CD1c-positive myeloid dendritic cell (primary cell): ENCODE measurements at regions not wholly inside any gene's neighbourhood (a gene's known extent, or its start where the extent isn't known, plus 50 kb on each side); places are given as distances from the start of the nearest gene placed in this dataset.

Source experiments
- DNase-seq: peaks from one replicate; pipeline ENCODE4 v3.0.0-alpha.2; 2016; ENCODE audit errors: extremely low spot score

DNA sequence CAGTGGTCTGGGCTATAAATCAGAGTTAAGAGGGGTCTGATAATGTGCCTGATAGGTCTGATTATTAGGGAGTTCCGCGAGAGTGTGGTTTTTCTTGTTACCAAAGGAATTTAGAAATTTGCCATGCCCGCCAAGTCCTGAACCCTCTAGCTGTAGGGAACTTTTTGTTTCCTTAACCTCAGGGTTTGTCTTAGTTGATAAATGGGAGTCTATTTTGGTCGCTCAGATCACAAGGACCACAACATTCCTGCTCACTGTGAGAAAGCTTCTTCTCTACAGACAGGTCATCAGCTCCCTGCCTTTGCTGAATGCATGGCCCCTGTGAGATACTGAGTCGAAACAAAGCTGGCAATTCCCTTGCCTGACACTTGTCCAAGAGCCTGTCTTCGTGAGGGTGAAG is 497.8 kb downstream of the HS3ST4 start:
- DNase-seq = no peak

DNA sequence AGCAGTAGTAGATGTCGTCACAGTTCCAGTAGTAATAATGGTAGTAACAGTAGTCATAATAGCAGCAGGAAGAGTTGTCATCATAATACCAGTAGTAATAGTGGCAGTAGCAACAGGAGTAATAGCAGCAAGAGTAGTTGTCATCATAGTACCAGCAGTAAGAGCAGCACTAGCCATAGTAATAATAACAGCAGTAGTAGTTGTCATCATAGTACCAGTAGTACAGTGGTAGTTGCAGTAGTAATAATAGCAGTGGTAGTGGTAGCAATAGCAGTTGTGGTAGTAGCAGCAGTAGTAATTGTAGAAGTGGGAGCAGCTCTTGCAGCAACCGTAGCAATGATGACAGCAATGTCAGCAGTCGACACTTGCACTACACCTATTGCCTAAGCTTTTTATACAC is 502.8 kb downstream of the HS3ST4 start:
- DNase-seq = no peak

GRCh38 chr16:26195225-26195624 is 503.5 kb downstream of the HS3ST4 start:
- DNase-seq = no peak

- DNase-seq = no peak
Observed at GRCh38 chr16:26196310-26196709, 504.6 kb downstream of the HS3ST4 start.

DNA sequence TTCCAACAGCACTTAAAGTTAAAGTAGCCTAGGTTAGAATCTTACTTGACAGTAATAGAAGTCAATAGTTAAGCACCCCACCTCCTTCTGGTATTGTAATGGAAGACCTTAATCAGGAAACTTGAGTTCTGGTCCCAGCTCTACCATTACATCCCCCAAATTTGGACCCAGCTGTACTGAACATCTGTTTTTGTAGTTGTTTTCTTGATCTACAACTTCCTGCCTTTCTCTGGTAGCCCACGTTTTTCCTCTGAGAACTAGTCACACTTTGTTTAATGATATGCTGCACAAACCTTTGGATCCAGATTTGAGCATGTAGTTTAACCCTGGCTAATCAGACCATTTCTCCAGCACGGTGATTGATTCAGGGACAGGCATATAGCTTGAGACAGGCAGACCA is 505.0 kb downstream of the HS3ST4 start:
- no peak for DNase-seq

DNA sequence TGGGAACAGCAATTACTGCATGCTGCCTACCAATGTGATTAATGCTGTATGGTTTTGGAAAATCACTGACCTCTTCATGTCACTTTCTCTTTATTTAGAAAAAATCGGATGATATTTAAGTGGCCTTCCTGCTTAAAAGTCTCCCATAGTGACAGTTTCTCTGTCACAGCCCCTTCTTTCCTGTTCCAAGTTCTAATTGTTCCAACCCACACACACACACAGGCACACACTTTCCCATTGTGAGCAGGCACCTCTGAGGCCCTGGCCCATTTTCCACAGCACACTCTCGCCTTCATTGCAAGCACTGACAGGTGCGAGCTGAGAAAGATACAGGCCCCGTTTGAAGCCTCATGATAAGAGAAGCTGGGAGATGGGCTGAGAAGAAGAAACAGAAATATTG is 505.9 kb downstream of the HS3ST4 start:
- no peak for DNase-seq

GRCh38 chr16:26198221-26198620 is 506.5 kb downstream of the HS3ST4 start:
- no peak for DNase-seq

GRCh38 chr16:26204138-26204537 is 512.4 kb downstream of the HS3ST4 start:
- no peak for DNase-seq

- no peak for DNase-seq
Observed at GRCh38 chr16:26211542-26211941, 519.8 kb downstream of the HS3ST4 start.

DNA sequence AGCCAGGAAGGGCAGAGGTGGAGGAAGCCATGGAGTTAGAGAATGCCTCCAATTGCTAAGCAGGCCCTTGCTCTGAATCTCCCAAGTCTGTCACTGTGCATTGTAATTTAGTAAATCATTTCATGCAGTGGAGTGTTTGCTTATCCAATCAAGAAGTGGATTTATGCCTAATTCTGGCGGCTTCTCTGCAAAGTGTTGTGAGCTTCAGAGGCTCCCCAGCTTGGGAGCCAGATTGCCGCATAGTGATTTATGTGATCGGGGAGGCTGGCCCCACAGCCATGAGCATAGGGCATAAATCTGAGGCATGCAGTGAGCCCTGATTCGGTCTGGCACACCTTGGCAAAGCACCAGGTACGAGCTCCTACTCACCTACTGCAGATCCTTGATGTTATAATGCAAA is 520.8 kb downstream of the HS3ST4 start:
- DNase-seq = no peak

DNA sequence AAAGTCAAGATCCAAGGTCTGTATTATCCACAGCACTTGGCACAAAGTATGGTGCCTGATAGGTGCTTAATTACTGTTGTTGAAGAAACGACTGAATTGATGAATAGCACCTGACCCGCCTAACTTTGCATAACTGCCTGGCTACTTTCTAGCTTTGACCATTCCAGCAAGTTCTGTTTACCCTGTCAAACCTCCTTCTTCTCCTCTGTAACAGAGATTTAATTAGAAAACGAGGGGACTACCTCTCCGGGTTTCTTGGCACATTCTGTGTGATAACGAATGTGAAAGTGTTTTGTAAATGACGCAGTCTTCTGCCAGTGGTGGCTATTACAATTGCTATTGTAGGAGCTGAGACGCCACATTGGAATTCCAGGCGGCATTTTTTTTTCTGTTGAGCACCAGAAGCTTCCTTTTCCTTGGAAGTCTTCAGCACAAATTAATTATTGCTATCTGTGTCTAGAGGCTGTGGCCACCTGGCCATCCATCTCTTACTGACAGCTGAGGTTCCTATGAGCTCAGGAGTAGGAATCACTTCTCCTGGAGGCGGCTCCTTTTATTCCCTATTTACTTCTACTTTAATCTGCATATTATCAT is 522.9 kb downstream of the HS3ST4 start:
- no peak for DNase-seq

- DNase-seq = no peak
Observed at GRCh38 chr16:26220894-26221293, 529.1 kb downstream of the HS3ST4 start.

DNA sequence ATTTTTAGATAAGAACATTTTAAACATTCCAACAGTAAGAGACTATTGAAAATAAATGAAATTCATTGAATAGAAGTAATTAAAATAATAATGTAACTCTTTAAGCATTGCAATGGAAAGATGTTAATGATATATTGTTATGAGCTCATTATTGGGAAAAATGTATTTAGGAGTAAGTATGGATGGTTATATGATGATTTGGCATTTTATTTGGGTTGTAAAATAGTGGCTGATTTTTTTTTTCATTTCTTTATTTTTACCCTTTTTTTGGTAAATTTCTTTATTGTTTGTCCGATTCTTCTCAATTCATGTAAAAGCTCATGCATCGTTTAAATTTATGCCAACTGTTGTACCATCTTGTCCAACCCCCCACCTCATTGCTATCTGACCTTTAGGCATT is 539.9 kb downstream of the HS3ST4 start:
- no peak for DNase-seq

DNA sequence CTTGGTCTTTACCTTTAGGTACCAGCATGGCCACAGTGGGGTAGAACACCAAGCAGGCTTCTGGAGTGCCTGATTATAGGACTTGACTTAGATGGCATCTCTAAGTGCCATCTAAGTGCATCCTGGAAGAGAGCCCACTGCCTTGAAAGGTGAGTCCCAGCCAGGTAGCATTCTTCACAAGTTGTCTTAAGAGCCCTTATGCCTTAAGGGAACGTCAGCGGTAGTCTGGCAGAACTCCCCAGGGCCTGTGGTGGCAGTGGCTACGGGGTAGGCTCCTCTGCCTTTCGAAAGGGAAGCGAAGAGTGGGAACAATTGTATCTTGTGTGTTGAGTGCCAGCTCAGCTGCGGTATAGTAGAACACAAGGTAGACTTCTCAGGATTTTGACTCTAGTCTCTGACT is 549.0 kb downstream of the HS3ST4 start:
- no peak for DNase-seq

DNA sequence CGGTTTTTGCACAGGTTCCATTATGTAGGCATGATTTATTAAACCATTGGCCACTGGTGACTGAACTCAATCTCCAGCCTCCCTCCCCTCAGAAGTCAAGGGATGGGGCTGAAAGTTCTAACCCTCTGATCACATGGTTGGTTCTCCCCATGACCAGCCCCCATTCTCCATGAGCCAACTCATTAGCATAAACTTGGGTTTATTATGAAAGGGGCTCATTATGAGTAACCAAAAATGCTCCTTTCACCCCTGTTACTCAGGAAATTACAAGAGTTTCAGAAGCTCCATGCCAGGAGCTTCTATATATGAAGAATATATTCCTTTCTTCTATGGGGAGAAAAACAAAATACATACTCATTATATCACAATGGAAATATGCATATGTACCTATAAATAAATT is 555.3 kb downstream of the HS3ST4 start:
- DNase-seq = no peak

DNA sequence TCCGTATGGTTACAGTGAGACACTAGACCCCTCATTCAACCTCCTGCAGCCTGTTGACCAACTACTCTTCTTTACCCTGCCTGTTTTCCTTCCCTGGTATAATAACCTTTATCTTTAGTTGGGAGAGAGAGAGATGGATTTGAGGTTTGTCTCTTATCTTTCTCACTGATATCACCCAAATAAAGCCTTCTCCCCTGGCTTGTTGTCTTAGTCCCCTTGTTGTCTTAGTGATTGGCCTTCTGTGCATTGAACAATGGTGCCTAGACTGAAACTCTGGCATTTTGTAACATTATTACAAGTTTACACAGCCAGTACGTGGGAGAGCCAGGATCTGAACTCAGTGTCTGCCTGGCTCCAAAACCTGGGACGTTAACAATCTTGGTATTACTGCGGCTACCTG is 560.8 kb downstream of the HS3ST4 start:
- no peak for DNase-seq

DNA sequence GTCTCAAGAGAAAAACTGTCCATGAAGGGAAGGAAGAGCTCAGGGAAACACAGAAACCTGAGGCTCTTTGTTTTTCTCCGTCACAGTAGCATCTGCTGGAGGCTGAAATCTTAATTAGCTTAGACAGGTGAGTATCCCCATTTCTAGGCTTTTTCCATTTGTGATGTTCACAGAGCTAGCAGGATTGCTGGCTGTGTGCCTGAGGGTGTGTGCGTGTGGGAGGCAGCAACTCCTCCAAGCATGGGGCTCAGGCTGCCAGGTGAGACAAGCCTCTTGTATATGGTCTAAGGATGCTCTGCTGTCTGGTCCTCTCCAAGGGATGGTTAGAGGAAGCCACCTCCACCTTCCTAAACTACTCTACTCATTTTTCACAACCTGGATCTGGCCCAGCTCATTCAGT is 569.9 kb downstream of the HS3ST4 start:
- DNase-seq = no peak

GRCh38 chr16:26263406-26263805 is 571.6 kb downstream of the HS3ST4 start:
- DNase-seq = no peak

GRCh38 chr16:26267641-26268040 is 575.9 kb downstream of the HS3ST4 start:
- no peak for DNase-seq

DNA sequence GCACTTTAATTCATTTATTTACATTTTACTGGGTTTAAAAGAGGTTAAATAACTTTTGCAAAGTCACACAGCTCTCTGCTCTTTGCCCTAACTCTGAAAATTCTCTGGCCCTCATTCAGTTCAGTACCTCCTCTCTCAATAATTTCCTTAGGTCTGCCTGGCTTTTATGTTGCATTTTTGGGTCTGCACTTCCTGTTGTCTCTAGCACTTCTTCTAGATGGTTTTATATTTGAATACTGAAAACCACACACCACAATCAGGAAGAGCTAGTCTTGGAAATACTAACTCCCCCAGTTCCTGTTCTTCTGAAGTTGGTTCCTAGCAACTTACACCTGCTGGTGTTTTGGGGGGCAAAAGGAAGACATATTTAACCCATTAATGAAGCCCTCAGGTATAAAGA is 577.9 kb downstream of the HS3ST4 start:
- no peak for DNase-seq

DNA sequence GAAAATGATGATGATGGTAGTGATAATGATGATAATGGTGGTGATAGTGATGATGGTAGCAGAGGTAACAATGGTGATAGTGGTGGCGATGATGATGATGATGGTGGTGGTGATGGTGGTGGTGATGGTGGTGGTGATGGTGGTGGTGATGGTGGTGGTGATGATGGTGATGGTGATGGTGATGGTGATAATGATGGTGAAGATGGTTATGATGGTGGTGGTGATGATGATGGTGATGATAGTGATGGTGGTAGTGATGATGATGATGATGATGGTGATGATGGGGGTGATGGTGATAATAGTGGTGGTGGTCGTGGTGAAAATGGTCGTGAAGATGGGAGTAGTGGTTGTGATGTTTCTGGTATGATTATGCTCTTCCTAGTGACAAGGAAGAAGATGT is 581.8 kb downstream of the HS3ST4 start:
- no peak for DNase-seq

GRCh38 chr16:26275021-26275590 is 583.3 kb downstream of the HS3ST4 start:
- DNase-seq = no peak

DNA sequence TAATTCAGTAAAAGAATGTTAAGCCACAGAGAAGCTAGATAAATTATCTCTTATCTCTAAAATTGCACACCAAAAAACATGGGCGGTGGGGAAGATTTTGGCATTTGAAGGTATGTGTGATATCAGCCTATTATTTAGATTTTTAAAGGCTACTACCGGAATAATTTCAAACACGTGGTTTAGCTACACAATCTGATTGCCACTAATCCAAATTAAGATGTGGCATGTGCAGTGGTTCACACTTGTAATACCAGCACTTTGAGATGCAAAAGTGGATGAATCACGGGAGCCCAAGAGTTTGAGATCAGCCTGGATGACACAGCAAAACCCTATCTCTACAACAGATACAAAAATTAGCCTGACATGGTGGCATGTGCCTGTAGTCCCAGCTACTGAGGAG is 584.5 kb downstream of the HS3ST4 start:
- no peak for DNase-seq

GRCh38 chr16:26281381-26282110 is 589.8 kb downstream of the HS3ST4 start:
- DNase-seq = no peak
